ACC112 (cell line): ENCODE measurements at regions not wholly inside any gene's neighbourhood (a gene's known extent, or its start where the extent isn't known, plus 50 kb on each side); places are given as distances from the start of the nearest gene placed in this dataset.
"Not testable (repeated sequence)": the region's sequence is repeated elsewhere in the genome, so short reads cannot be mapped to it uniquely, and the experiment has no call there.

Source experiments
- H2AFZ ChIP-seq: fragments of 200-600 bp; sonication (generic); one replicate; pipeline ENCODE4 v1.6.0; 2017; ENCODE audit warnings: antibody characterized with exemption, low read length; ENCODE audit not compliant: unreplicated experiment
- H3K27ac ChIP-seq: fragments of 200-600 bp; sonication (generic); 2 replicates; pipeline ENCODE4 v1.5.1; 2014; ENCODE audit warnings: low read depth, mild to moderate bottlenecking, antibody characterized with exemption, low read length, moderate library complexity
- H3K27me3 ChIP-seq: fragments of 200-600 bp; sonication (generic); 2 replicates; pipeline ENCODE4 v1.6.1; 2014; ENCODE audit warnings: mild to moderate bottlenecking, antibody characterized with exemption, low read length, moderate library complexity, mixed read lengths; ENCODE audit not compliant: insufficient read depth
- H3K36me3 ChIP-seq: fragments of 200-600 bp; sonication (generic); 2 replicates; pipeline ENCODE4 v1.6.1; 2016; ENCODE audit warnings: mild to moderate bottlenecking, antibody characterized with exemption, low read length, moderate library complexity, mixed read lengths; ENCODE audit not compliant: insufficient read depth
- H3K4me1 ChIP-seq: fragments of 200-600 bp; sonication (generic); one replicate; pipeline ENCODE4 v1.6.1; 2016; ENCODE audit warnings: low read length, mixed read lengths; ENCODE audit not compliant: insufficient read depth, unreplicated experiment, control insufficient read depth
- H3K4me3 ChIP-seq: fragments of 200-600 bp; sonication (generic); 2 replicates; pipeline ENCODE4 v1.5.1; 2014; ENCODE audit warnings: mild to moderate bottlenecking, low read depth, low read length
- H3K79me2 ChIP-seq: fragments of 200-600 bp; sonication (generic); one replicate; pipeline ENCODE4 v1.6.0; 2016; ENCODE audit warnings: low read length; ENCODE audit not compliant: control insufficient read depth, unreplicated experiment, insufficient read depth

- H2AFZ ChIP-seq: no peak overlapping the region
- H3K27ac ChIP-seq: no peak overlapping the region
- H3K27me3 ChIP-seq: no peaks in the 10 kb centered on the region
- H3K4me3 ChIP-seq: no peak overlapping the region
- H3K36me3 ChIP-seq: no peaks in the 10 kb centered on the region
- H3K79me2 ChIP-seq: no peaks in the 10 kb centered on the region
- no peaks in the 10 kb centered on the region for H3K4me1 ChIP-seq
Measured at GRCh38 chr4:104649631-104650030, 154.9 kb upstream of the CXXC4 start.

- not testable (repeated sequence) for H3K4me3 ChIP-seq, H3K27ac ChIP-seq, H3K36me3 ChIP-seq, H2AFZ ChIP-seq, H3K4me1 ChIP-seq, H3K27me3 ChIP-seq, H3K79me2 ChIP-seq
Measured at GRCh38 chr4:104662269-104662668, 167.6 kb upstream of the CXXC4 start.

- Histone ChIP-seq H3K79me2 (no peaks in the 10 kb centered on the region), H3K4me1 (no peaks in the 10 kb centered on the region), H3K36me3 (no peaks in the 10 kb centered on the region), H3K4me3 (no peak overlapping the region), H3K27ac (no peak overlapping the region), H2AFZ (no peak overlapping the region), H3K27me3 (no peaks in the 10 kb centered on the region)
Measured at GRCh38 chr4:104677116-104677515, 182.4 kb upstream of the CXXC4 start.

- Histone ChIP-seq H3K27me3 (no peaks in the 10 kb centered on the region), H3K4me1 (no peaks in the 10 kb centered on the region), H2AFZ (no peak overlapping the region), H3K4me3 (no peak overlapping the region), H3K79me2 (no peaks in the 10 kb centered on the region), H3K27ac (no peak overlapping the region), H3K36me3 (no peaks in the 10 kb centered on the region)
Measured at GRCh38 chr4:104682311-104682710, 187.6 kb upstream of the CXXC4 start.

- Histone ChIP-seq H3K4me3 (no peak overlapping the region), H2AFZ (no peak overlapping the region), H3K79me2 (no peaks in the 10 kb centered on the region), H3K4me1 (no peaks in the 10 kb centered on the region), H3K27ac (no peak overlapping the region), H3K27me3 (no peaks in the 10 kb centered on the region), H3K36me3 (no peaks in the 10 kb centered on the region)
Measured at GRCh38 chr4:104693601-104694201, 199.0 kb upstream of the CXXC4 start.

- Histone ChIP-seq H3K4me3 (no peak overlapping the region), H3K4me1 (no peaks in the 10 kb centered on the region), H3K27me3 (no peaks in the 10 kb centered on the region), H2AFZ (no peak overlapping the region), H3K36me3 (no peaks in the 10 kb centered on the region), H3K79me2 (no peaks in the 10 kb centered on the region), H3K27ac (no peak overlapping the region)
Measured at GRCh38 chr4:104716584-104716983, 221.9 kb upstream of the CXXC4 start.

- H3K4me1 ChIP-seq: no peaks in the 10 kb centered on the region
- no peak overlapping the region for H3K27ac ChIP-seq
- no peaks in the 10 kb centered on the region for H3K27me3 ChIP-seq
- H3K79me2 ChIP-seq: no peaks in the 10 kb centered on the region
- H3K4me3 ChIP-seq: no peak overlapping the region
- no peaks in the 10 kb centered on the region for H3K36me3 ChIP-seq
- no peak overlapping the region for H2AFZ ChIP-seq
Measured at GRCh38 chr4:104719539-104720230, 225.0 kb upstream of the CXXC4 start.

- H2AFZ ChIP-seq: no peak overlapping the region
- no peaks in the 10 kb centered on the region for H3K4me1 ChIP-seq
- no peaks in the 10 kb centered on the region for H3K36me3 ChIP-seq
- H3K4me3 ChIP-seq: no peak overlapping the region
- H3K79me2 ChIP-seq: no peaks in the 10 kb centered on the region
- no peak overlapping the region for H3K27ac ChIP-seq
- H3K27me3 ChIP-seq: no peaks in the 10 kb centered on the region
Measured at GRCh38 chr4:104722467-104722866, 227.8 kb upstream of the CXXC4 start.

GRCh38 chr4:104726002-104726401, 231.3 kb upstream of the CXXC4 start:
- no peak overlapping the region for H3K27ac ChIP-seq
- H2AFZ ChIP-seq: no peak overlapping the region
- no peak overlapping the region for H3K4me3 ChIP-seq
- H3K79me2 ChIP-seq: no peaks in the 10 kb centered on the region
- no peaks in the 10 kb centered on the region for H3K4me1 ChIP-seq
- no peaks in the 10 kb centered on the region for H3K36me3 ChIP-seq
- H3K27me3 ChIP-seq: no peaks in the 10 kb centered on the region

- Histone ChIP-seq H3K27me3 (no peaks in the 10 kb centered on the region), H3K36me3 (no peaks in the 10 kb centered on the region), H3K27ac (no peak overlapping the region), H2AFZ (no peak overlapping the region), H3K79me2 (no peaks in the 10 kb centered on the region), H3K4me3 (no peak overlapping the region), H3K4me1 (no peaks in the 10 kb centered on the region)
Measured at GRCh38 chr4:104727643-104728042, 232.9 kb upstream of the CXXC4 start.

- H3K4me1 ChIP-seq: no peaks in the 10 kb centered on the region
- H3K79me2 ChIP-seq: no peaks in the 10 kb centered on the region
- H3K27me3 ChIP-seq: no peaks in the 10 kb centered on the region
- no peak overlapping the region for H3K4me3 ChIP-seq
- no peak overlapping the region for H2AFZ ChIP-seq
- no peak overlapping the region for H3K27ac ChIP-seq
- H3K36me3 ChIP-seq: no peaks in the 10 kb centered on the region
Measured at GRCh38 chr4:104728380-104729122, 233.9 kb upstream of the CXXC4 start.
